DOHH2 (cell line): ENCODE measurements at regions not wholly inside any gene's neighbourhood (a gene's known extent, or its start where the extent isn't known, plus 50 kb on each side); places are given as distances from the start of the nearest gene placed in this dataset.

Experiments used
- H3F3A ChIP-seq: fragments of 200-600 bp; sonication (generic), shearing (Covaris generic); 2 replicates; pipeline ENCODE4 v1.6.0; 2016; ENCODE audit warnings: antibody characterized with exemption, mild to moderate bottlenecking; ENCODE audit not compliant: control insufficient read depth, insufficient read depth
- H3K27ac ChIP-seq: fragments of 200-600 bp; sonication (generic); 2 replicates; pipeline ENCODE4 v1.5.1; 2014; ENCODE audit warnings: low read depth, mild to moderate bottlenecking, low read length, moderate library complexity
- H3K27me3 ChIP-seq: fragments of 200-600 bp; sonication (generic); 2 replicates; pipeline ENCODE4 v1.6.1; 2014; ENCODE audit warnings: mild to moderate bottlenecking, low read length, mixed read lengths; ENCODE audit not compliant: control insufficient read depth
- H3K36me3 ChIP-seq: fragments of 200-600 bp; sonication (generic); 2 replicates; pipeline ENCODE4 v1.6.1; 2014; ENCODE audit warnings: mild to moderate bottlenecking, low read length, moderate library complexity, mixed read lengths; ENCODE audit not compliant: control insufficient read depth
- H3K4me1 ChIP-seq: fragments of 200-600 bp; sonication (generic); 2 replicates; pipeline ENCODE4 v1.6.1; 2014; ENCODE audit warnings: mild to moderate bottlenecking, low read length, mixed read lengths; ENCODE audit not compliant: control insufficient read depth
- H3K4me2 ChIP-seq: fragments of 200-600 bp; sonication (generic); 2 replicates; pipeline ENCODE4 v1.6.0; 2014; ENCODE audit warnings: mild to moderate bottlenecking, low read length, moderate library complexity
- H3K4me3 ChIP-seq: fragments of 200-600 bp; sonication (generic); 2 replicates; pipeline ENCODE4 v1.5.1; 2014; ENCODE audit warnings: mild to moderate bottlenecking, low read length, mixed read lengths
- H3K79me2 ChIP-seq: fragments of 200-600 bp; sonication (generic); 2 replicates; pipeline ENCODE4 v1.6.1; 2014; ENCODE audit warnings: mild to moderate bottlenecking, low read length, mixed read lengths; ENCODE audit not compliant: control insufficient read depth
- H3K9me2 ChIP-seq: fragments of 200-600 bp; sonication (generic); replicated peaks from 2 replicates; pipeline ENCODE4 v1.6.1; 2014; ENCODE audit warnings: mild to moderate bottlenecking, low read length, mixed read lengths; ENCODE audit not compliant: control insufficient read depth
- H3K9me3 ChIP-seq: fragments of 200-600 bp; sonication (generic); 2 replicates; pipeline ENCODE4 v1.6.1; 2014; ENCODE audit warnings: antibody characterized with exemption, low read length, mixed read lengths; ENCODE audit not compliant: control insufficient read depth, insufficient read depth
- H4K20me1 ChIP-seq: fragments of 200-600 bp; sonication (generic); 2 replicates; pipeline ENCODE4 v1.6.0; 2014; ENCODE audit warnings: low read depth, mild to moderate bottlenecking, antibody characterized with exemption, low read length, moderate library complexity; ENCODE audit not compliant: control insufficient read depth, insufficient read depth
- EZH2phosphoT487 ChIP-seq: fragments of 200-600 bp; sonication (generic); IDR thresholded peaks from 2 replicates; pipeline ENCODE4 v1.6.1; 2017; ENCODE audit warnings: borderline replicate concordance, mild to moderate bottlenecking, antibody characterized with exemption, low read length, moderate library complexity, mixed read lengths
- TF ChIP-seq, protein P1 (sequence below): fragments of 200-600 bp; sonication (generic); IDR thresholded peaks from one replicate; pipeline ENCODE4 v1.5.1; 2014; ENCODE audit warnings: antibody characterized with exemption, mild to moderate bottlenecking, low read depth, low read length; ENCODE audit not compliant: poor library complexity, severe bottlenecking

GRCh38 chr2:150145299-150145692, 342.2 kb downstream of the RND3 start:
- TF ChIP-seq EZH2phosphoT487 = no peak
- TF ChIP-seq, protein P1, sequence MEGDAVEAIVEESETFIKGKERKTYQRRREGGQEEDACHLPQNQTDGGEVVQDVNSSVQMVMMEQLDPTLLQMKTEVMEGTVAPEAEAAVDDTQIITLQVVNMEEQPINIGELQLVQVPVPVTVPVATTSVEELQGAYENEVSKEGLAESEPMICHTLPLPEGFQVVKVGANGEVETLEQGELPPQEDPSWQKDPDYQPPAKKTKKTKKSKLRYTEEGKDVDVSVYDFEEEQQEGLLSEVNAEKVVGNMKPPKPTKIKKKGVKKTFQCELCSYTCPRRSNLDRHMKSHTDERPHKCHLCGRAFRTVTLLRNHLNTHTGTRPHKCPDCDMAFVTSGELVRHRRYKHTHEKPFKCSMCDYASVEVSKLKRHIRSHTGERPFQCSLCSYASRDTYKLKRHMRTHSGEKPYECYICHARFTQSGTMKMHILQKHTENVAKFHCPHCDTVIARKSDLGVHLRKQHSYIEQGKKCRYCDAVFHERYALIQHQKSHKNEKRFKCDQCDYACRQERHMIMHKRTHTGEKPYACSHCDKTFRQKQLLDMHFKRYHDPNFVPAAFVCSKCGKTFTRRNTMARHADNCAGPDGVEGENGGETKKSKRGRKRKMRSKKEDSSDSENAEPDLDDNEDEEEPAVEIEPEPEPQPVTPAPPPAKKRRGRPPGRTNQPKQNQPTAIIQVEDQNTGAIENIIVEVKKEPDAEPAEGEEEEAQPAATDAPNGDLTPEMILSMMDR = no peak
- H3K4me1 ChIP-seq = peaks cover 13% of the 10 kb centered on the region
- no peaks in the 10 kb centered on the region for H3F3A ChIP-seq
- no peak overlapping the region for H3K4me3 ChIP-seq
- H3K27me3 ChIP-seq = no peaks in the 10 kb centered on the region
- no peaks in the 10 kb centered on the region for H4K20me1 ChIP-seq
- H3K79me2 ChIP-seq = no peaks in the 10 kb centered on the region
- peaks cover 8% of the 10 kb centered on the region; the same call in 1 of the 2 replicates for H3K9me3 ChIP-seq
- H3K36me3 ChIP-seq = no peaks in the 10 kb centered on the region
- no peak overlapping the region for H3K4me2 ChIP-seq
- H3K27ac ChIP-seq = no peak overlapping the region
- no peaks in the 10 kb centered on the region for H3K9me2 ChIP-seq

DNA sequence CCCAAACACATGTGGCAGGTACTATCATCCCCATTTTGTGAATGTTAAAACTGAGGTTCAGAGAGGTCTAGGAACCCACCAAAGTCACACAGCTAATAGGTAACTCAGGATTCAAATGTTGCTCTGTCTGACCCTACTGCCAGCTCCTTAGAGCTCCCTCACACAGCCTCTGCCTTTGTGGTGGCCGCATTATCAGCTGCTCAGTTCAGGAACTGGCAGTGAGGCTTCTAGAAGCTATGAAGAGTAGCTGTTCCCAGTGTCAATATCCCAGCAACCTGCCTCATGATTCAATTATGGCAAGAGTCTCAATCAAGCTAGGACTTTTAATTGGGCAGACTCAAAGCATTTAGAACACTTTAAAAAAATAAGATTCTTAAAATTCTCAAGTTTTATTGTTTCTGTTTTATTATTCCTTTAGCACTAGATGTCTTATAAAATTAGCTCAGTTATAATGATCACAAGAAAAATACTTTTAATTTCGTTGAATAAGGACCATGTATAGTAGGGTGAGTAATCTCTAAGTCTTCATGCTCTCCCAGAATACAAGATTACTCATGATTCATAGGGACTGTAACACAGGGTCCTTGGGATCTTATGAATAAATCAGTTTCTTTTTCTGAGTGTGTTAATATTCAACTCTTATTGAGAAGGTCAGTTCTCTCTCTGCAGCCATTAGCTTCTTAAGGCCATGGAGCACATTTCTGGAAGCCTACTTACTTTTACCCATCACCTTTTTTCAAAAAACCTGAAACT, 342.7 kb downstream of the RND3 start:
- Histone ChIP-seq H3K4me1 (peaks cover 13% of the 10 kb centered on the region), H4K20me1 (no peaks in the 10 kb centered on the region), H3K9me2 (no peaks in the 10 kb centered on the region), H3F3A (no peaks in the 10 kb centered on the region), H3K9me3 (peaks cover 8% of the 10 kb centered on the region; the same call in 1 of the 2 replicates), H3K27me3 (no peaks in the 10 kb centered on the region), H3K4me3 (no peak overlapping the region), H3K27ac (no peak overlapping the region), H3K4me2 (no peak overlapping the region), H3K36me3 (no peaks in the 10 kb centered on the region), H3K79me2 (no peaks in the 10 kb centered on the region)
- TF ChIP-seq, protein P1 = no peak
- TF ChIP-seq EZH2phosphoT487 = no peak

DNA sequence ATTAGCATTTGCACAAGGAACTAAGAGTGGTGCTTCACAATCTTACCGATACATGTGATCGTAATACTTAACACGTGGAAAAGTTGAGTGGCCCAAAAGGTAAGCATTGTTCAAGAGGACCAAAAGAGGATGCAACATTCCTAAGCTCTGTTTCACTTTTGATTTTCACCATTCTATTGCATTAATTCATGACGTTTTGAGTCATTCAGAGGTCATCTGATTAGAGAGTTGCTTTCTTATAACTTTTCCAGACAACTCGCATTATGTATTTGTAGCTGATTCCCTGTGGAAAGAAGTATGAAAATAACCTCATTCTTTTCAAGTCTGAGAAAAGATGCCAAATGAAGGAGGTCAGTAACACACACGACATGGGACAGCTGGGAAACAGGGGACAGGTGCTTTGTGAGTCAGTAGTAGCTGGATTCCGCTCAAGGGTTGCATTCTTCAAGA, 344.4 kb downstream of the RND3 start:
- H3K9me2 ChIP-seq = no peaks in the 10 kb centered on the region
- H3K4me2 ChIP-seq = no peak overlapping the region
- H3K27me3 ChIP-seq = no peaks in the 10 kb centered on the region
- no peaks in the 10 kb centered on the region for H4K20me1 ChIP-seq
- no peaks in the 10 kb centered on the region for H3K36me3 ChIP-seq
- H3F3A ChIP-seq = no peaks in the 10 kb centered on the region
- peaks cover 13% of the 10 kb centered on the region for H3K4me1 ChIP-seq
- H3K79me2 ChIP-seq = no peaks in the 10 kb centered on the region
- H3K4me3 ChIP-seq = no peak overlapping the region
- no peak for TF ChIP-seq EZH2phosphoT487
- TF ChIP-seq, protein P1 = no peak
- H3K9me3 ChIP-seq = peaks cover 8% of the 10 kb centered on the region; the same call in 1 of the 2 replicates
- no peak overlapping the region for H3K27ac ChIP-seq
